ENCODE measurements at regions not wholly inside any gene's neighbourhood (a gene's known extent, or its start where the extent isn't known, plus 50 kb on each side); places are given as distances from the start of the nearest gene placed in this dataset.

DNA sequence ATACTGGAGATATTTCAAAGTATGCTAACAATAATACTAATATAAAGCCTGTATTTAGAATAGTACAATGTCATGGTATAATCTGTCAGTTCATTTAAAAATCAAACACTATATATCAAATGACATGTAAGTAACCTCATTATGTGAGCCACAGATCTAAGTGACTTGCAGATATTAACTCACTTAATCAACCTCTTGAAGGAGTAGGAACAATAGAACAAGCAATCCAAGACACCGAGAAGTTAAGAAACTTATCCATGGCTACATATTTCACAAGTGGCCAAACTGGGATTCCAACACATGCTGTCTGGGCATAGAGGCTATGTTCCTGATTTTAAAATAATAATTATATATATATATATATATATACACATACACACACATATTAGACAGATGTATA is 554.0 kb downstream of the ARAP2 start:
- no peak for TF ChIP-seq POLR2A (IDR thresholded peaks at IDR 0.05)
- TF ChIP-seq, protein P1, sequence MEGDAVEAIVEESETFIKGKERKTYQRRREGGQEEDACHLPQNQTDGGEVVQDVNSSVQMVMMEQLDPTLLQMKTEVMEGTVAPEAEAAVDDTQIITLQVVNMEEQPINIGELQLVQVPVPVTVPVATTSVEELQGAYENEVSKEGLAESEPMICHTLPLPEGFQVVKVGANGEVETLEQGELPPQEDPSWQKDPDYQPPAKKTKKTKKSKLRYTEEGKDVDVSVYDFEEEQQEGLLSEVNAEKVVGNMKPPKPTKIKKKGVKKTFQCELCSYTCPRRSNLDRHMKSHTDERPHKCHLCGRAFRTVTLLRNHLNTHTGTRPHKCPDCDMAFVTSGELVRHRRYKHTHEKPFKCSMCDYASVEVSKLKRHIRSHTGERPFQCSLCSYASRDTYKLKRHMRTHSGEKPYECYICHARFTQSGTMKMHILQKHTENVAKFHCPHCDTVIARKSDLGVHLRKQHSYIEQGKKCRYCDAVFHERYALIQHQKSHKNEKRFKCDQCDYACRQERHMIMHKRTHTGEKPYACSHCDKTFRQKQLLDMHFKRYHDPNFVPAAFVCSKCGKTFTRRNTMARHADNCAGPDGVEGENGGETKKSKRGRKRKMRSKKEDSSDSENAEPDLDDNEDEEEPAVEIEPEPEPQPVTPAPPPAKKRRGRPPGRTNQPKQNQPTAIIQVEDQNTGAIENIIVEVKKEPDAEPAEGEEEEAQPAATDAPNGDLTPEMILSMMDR (IDR thresholded peaks at IDR 0.05 in 4 of 5, conservative IDR thresholded peaks at IDR 0.05 in 1 of 5): no peak
